Hepatocyte (in vitro differentiated cells): ENCODE measurements at regions not wholly inside any gene's neighbourhood (a gene's known extent, or its start where the extent isn't known, plus 50 kb on each side); places are given as distances from the start of the nearest gene placed in this dataset.

Experiments used
- DNase-seq: peaks from one replicate; pipeline ENCODE4 v3.0.0-alpha.2; 2016; ENCODE audit warnings: low spot score
- H2AFZ ChIP-seq: fragments of 200-600 bp; sonication (generic); 2 replicates; pipeline ENCODE4 v1.6.0; 2016; ENCODE audit warnings: antibody characterized with exemption, mild to moderate bottlenecking
- H3K27ac ChIP-seq: fragments of 200-600 bp; sonication (generic); 2 replicates; pipeline ENCODE4 v1.5.1; 2016; ENCODE audit warnings: mild to moderate bottlenecking
- H3K27me3 ChIP-seq: fragments of 200-600 bp; sonication (generic); 2 replicates; pipeline ENCODE4 v1.6.1; 2016
- H3K36me3 ChIP-seq: fragments of 200-600 bp; sonication (generic); replicated peaks from 2 replicates; pipeline ENCODE4 v1.5.1; 2016; ENCODE audit warnings: low read depth; ENCODE audit not compliant: insufficient read depth
- H3K4me1 ChIP-seq: fragments of 200-600 bp; sonication (generic); 2 replicates; pipeline ENCODE4 v1.5.1; 2016; ENCODE audit warnings: mild to moderate bottlenecking, moderate library complexity; ENCODE audit not compliant: insufficient read depth
- H3K4me2 ChIP-seq: fragments of 200-600 bp; sonication (generic); 2 replicates; pipeline ENCODE4 v1.6.0; 2016
- H3K4me3 ChIP-seq: fragments of 200-600 bp; sonication (generic); 2 replicates; pipeline ENCODE4 v1.5.1; 2016; ENCODE audit warnings: mild to moderate bottlenecking
- H3K79me2 ChIP-seq: fragments of 200-600 bp; sonication (generic); 2 replicates; pipeline ENCODE4 v1.6.0; 2017; ENCODE audit warnings: mild to moderate bottlenecking
- H3K9me2 ChIP-seq: fragments of 200-600 bp; sonication (generic); replicated peaks from 2 replicates; pipeline ENCODE4 v1.6.0; 2017; ENCODE audit warnings: mild to moderate bottlenecking; ENCODE audit not compliant: insufficient read depth
- H3K9me3 ChIP-seq: fragments of 200-600 bp; sonication (generic); 2 replicates; pipeline ENCODE4 v1.5.1; 2016; ENCODE audit warnings: low read depth, mild to moderate bottlenecking
- H4K20me1 ChIP-seq: fragments of 200-600 bp; sonication (generic); 2 replicates; pipeline ENCODE4 v1.6.0; 2016; ENCODE audit warnings: mild to moderate bottlenecking; ENCODE audit not compliant: insufficient read depth, poor library complexity, severe bottlenecking
- EZH2 ChIP-seq: fragments of 200-600 bp; sonication (generic); IDR thresholded peaks from 2 replicates; pipeline ENCODE4 v1.6.1; 2016; ENCODE audit warnings: antibody characterized with exemption, mild to moderate bottlenecking, borderline replicate concordance
- EZH2phosphoT487 ChIP-seq: fragments of 200-600 bp; sonication (generic); IDR thresholded peaks from one replicate; pipeline ENCODE4 v1.6.1; 2018; ENCODE audit warnings: antibody characterized with exemption, mild to moderate bottlenecking, low read depth, moderate library complexity; ENCODE audit not compliant: unreplicated experiment, severe bottlenecking
- WGBS: methylation state at CpG from one replicate; pipeline ENCODE4 v1.1.6; 2016; ENCODE audit warnings: low lambda C conversion rate; ENCODE audit errors: missing lambda C conversion rate; 5-methylcytosine and 5-hydroxymethylcytosine counted together
- TF ChIP-seq, protein P1 (sequence below): fragments of 200-600 bp; sonication (generic); IDR thresholded peaks from 2 replicates; pipeline ENCODE4 v1.5.1; 2016; ENCODE audit warnings: antibody characterized with exemption, mild to moderate bottlenecking; ENCODE audit not compliant: poor library complexity

DNA sequence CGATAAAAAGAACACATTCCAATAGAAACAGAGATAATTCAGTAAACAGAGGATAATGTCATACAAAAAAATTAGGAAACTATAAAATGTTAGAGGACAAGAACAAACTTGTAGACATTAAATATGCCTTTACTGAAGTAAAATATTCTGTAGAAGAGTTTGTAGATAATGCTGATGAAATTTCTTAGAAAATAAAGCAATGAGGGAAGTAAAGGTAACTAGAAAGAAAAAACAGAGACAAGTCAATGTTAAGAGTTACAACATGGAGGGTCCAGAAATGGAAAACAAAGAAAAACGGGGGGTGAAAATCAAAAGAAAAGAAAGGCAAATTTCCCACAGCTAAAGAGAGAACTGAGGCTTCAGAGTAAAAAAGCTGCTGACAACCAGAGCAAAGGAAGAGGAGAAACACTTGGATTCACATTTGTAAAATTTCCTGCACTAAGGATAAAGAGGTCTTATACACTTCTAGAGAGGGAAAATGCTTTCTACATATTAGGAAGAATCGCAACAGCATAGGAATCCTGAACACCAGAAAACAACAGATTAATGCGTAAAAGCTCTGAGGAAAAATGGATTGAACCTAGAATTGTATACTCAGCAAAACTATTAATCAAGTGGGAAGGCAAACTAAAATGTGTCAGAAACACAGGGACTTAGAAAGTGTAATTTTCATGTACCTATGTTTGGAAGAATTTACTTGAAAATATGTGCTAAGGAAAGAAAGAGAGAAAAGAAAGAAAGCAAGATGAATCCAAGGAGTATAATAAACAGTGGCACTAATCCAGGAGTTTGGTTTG is 55.0 kb upstream of the AGR3 start:
- no peaks in the 10 kb centered on the region for H3K79me2 ChIP-seq
- no peak for DNase-seq
- no peaks in the 10 kb centered on the region for H3K9me2 ChIP-seq
- H3K4me2 ChIP-seq, result no peak overlapping the region
- H4K20me1 ChIP-seq, result no peaks in the 10 kb centered on the region
- no peaks in the 10 kb centered on the region for H3K9me3 ChIP-seq
- H3K27me3 ChIP-seq, result no peaks in the 10 kb centered on the region
- H3K4me1 ChIP-seq, result no peaks in the 10 kb centered on the region
- H3K36me3 ChIP-seq, result no peaks in the 10 kb centered on the region
- H3K27ac ChIP-seq, result no peak overlapping the region
- H2AFZ ChIP-seq, result no peak overlapping the region
- no peak overlapping the region for H3K4me3 ChIP-seq
- 90% methylated on average over 4 of the region's 4 CpGs for WGBS
- TF ChIP-seq EZH2phosphoT487, result no peak

DNA sequence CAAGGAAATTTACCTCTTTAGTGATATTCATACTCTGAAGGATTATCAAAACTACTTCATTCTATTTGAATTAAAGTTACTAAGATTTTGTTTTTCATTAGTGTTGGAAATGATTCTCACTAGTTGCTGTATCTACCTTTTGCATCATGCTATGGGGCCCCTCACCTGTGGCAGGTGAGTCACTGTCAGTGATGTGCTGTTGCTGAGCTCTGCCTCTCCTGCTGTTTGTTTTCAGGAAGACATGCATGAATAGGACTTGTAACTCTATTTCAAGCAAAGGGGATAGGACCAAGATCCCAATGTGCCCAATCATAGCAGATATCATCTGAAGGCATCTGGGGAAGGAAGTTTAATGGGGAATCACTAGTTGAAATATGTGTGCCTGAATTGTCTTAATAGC is 57.4 kb upstream of the AGR3 start:
- Histone ChIP-seq H3K9me3 (no peaks in the 10 kb centered on the region), H3K27ac (no peak overlapping the region)
- peak; percentile 48 for DNase-seq

DNA sequence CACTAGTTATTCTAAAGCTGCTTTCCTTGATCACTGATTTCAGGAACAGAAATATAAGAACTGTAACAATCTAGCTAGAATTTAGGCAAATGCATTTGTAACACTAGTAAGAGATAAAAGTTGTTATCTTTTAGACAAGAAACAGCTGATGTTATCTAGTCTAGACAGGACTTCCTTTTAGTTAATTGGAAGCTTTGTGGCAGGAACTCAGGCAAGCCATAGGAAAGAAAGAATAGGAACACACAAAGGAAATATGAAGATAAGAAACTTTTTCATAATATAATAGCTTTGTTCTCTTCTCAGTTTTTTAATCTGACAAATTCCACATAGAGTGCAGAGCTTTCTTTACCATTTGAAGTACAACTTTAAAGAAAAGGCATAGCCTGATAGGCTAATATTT is 59.0 kb upstream of the AGR3 start:
- H4K20me1 ChIP-seq, result no peaks in the 10 kb centered on the region
- no peak overlapping the region for H2AFZ ChIP-seq
- no peak overlapping the region for H3K27ac ChIP-seq
- H3K4me3 ChIP-seq, result no peak overlapping the region
- no peaks in the 10 kb centered on the region for H3K27me3 ChIP-seq
- TF ChIP-seq EZH2 (no peak), EZH2phosphoT487 (no peak)
- TF ChIP-seq, protein P1, sequence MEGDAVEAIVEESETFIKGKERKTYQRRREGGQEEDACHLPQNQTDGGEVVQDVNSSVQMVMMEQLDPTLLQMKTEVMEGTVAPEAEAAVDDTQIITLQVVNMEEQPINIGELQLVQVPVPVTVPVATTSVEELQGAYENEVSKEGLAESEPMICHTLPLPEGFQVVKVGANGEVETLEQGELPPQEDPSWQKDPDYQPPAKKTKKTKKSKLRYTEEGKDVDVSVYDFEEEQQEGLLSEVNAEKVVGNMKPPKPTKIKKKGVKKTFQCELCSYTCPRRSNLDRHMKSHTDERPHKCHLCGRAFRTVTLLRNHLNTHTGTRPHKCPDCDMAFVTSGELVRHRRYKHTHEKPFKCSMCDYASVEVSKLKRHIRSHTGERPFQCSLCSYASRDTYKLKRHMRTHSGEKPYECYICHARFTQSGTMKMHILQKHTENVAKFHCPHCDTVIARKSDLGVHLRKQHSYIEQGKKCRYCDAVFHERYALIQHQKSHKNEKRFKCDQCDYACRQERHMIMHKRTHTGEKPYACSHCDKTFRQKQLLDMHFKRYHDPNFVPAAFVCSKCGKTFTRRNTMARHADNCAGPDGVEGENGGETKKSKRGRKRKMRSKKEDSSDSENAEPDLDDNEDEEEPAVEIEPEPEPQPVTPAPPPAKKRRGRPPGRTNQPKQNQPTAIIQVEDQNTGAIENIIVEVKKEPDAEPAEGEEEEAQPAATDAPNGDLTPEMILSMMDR, result no peak
- no peak overlapping the region for H3K4me2 ChIP-seq
- H3K36me3 ChIP-seq, result no peaks in the 10 kb centered on the region
- H3K4me1 ChIP-seq, result no peaks in the 10 kb centered on the region
- no peaks in the 10 kb centered on the region for H3K79me2 ChIP-seq
- no peaks in the 10 kb centered on the region for H3K9me2 ChIP-seq
- no peak for DNase-seq
- no peaks in the 10 kb centered on the region for H3K9me3 ChIP-seq

More for the DNA sequence above, 57.4 kb upstream of the AGR3 start:
- H2AFZ ChIP-seq, result no peak overlapping the region
- no peak overlapping the region for H3K4me3 ChIP-seq
- TF ChIP-seq EZH2 (no peak), EZH2phosphoT487 (no peak)
- TF ChIP-seq, protein P1, result no peak
- H3K4me2 ChIP-seq, result no peak overlapping the region
- no peaks in the 10 kb centered on the region for H3K27me3 ChIP-seq
- H4K20me1 ChIP-seq, result no peaks in the 10 kb centered on the region
- no peaks in the 10 kb centered on the region for H3K36me3 ChIP-seq
- no peaks in the 10 kb centered on the region for H3K4me1 ChIP-seq
- no peaks in the 10 kb centered on the region for H3K9me2 ChIP-seq
- H3K79me2 ChIP-seq, result no peaks in the 10 kb centered on the region

DNA sequence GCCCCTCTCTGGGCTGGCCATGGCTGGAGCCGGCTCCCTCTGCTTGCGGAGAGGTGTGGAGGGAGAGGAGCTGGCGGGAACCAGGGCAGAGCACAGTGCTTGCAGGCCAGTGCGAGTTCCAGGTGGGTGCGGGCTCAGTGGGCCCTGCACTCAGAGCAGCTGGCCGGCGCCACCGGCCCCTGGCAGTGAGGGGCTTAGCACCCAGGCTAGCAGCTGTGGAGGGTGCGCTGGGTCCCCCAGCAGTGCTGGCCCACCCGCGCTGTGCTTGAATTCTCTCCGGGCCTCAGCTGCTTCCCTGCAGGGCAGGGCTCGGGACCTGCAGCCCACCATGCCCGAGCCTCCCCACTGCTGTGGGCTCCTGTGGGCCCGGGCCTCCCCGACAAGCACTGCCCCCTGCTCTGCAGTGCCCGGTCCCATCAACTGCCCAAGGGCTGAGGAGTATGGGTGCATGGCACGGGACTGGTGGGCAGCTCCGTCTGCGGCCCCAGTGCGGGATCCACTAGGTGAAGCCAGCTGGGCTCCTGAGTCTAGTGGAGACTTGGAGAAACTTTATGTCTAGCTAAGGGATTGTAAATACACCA is 61.2 kb upstream of the AGR3 start:
- Histone ChIP-seq H3K79me2 (no peaks in the 10 kb centered on the region), H3K4me1 (no peaks in the 10 kb centered on the region), H3K9me2 (no peaks in the 10 kb centered on the region), H3K36me3 (no peaks in the 10 kb centered on the region), H3K4me2 (no peak overlapping the region), H3K4me3 (no peak overlapping the region), H3K27me3 (no peaks in the 10 kb centered on the region), H3K27ac (no peak overlapping the region), H4K20me1 (no peaks in the 10 kb centered on the region), H3K9me3 (no peaks in the 10 kb centered on the region), H2AFZ (no peak overlapping the region)
- WGBS, result 95% methylated on average over 21 of the region's 21 CpGs
- no peak for TF ChIP-seq EZH2phosphoT487
- no peak for DNase-seq
